DND-41 (cell line): ENCODE measurements at regions not wholly inside any gene's neighbourhood (a gene's known extent, or its start where the extent isn't known, plus 50 kb on each side); places are given as distances from the start of the nearest gene placed in this dataset.

Source experiments
- ATAC-seq: fragments of 200-7000 bp; cut with Tn5 transposase; 3 replicates; pipeline ENCODE4 v1.9.1; 2021; ENCODE audit warnings: low read depth; ENCODE audit not compliant: insufficient read depth
- DNase-seq: peaks from one replicate; pipeline ENCODE4 v3.0.0-alpha.2; 2020
- H2AFZ ChIP-seq: 2 replicates; pipeline ENCODE4 v1.6.0; 2012; ENCODE audit warnings: low read depth, low read length
- H3K27ac ChIP-seq: 2 replicates; pipeline ENCODE4 v1.5.1; 2012; ENCODE audit warnings: low read length, inconsistent platforms
- H3K27me3 ChIP-seq: fragments of 200-600 bp; sonication (generic); 2 replicates; pipeline ENCODE4 v1.6.0; 2012; ENCODE audit warnings: low read length, mild to moderate bottlenecking, inconsistent platforms; ENCODE audit not compliant: insufficient read depth, poor library complexity
- H3K36me3 ChIP-seq: 2 replicates; pipeline ENCODE4 v1.5.1; 2012; ENCODE audit warnings: low read length, inconsistent platforms; ENCODE audit not compliant: insufficient read depth
- H3K4me1 ChIP-seq: 2 replicates; pipeline ENCODE4 v1.5.1; 2012; ENCODE audit warnings: mild to moderate bottlenecking, low read length; ENCODE audit not compliant: insufficient read depth
- H3K4me2 ChIP-seq: 2 replicates; pipeline ENCODE4 v1.6.0; 2012; ENCODE audit warnings: mild to moderate bottlenecking, moderate library complexity, low read length, inconsistent platforms; ENCODE audit not compliant: insufficient read depth
- H3K4me3 ChIP-seq, 2 experiments: fragments of 200-600 bp in 1 of 2; shearing (Covaris generic) in 1 of 2; 2 replicates each; pipeline ENCODE4 v1.5.1; 2012 to 2016; ENCODE audit warnings: inconsistent platforms in 2 of 2, low read length in 2 of 2, mild to moderate bottlenecking in 2 of 2, low read depth in 1 of 2, moderate library complexity in 1 of 2
- H3K79me2 ChIP-seq: 2 replicates; pipeline ENCODE4 v1.6.0; 2012; ENCODE audit warnings: low read length, inconsistent platforms; ENCODE audit not compliant: insufficient read depth
- H3K9ac ChIP-seq: 2 replicates; pipeline ENCODE4 v1.6.0; 2012; ENCODE audit warnings: low read depth, mild to moderate bottlenecking, inconsistent platforms, low read length, moderate library complexity
- H3K9me3 ChIP-seq: 2 replicates; pipeline ENCODE4 v1.5.1; 2012; ENCODE audit warnings: low read length, moderate library complexity, mild to moderate bottlenecking, inconsistent platforms; ENCODE audit not compliant: insufficient read depth, severe bottlenecking
- H4K20me1 ChIP-seq: 2 replicates; pipeline ENCODE4 v1.6.0; 2012; ENCODE audit warnings: low read length; ENCODE audit not compliant: insufficient read depth
- CTCF ChIP-seq: IDR thresholded peaks from 2 replicates; pipeline ENCODE4 v1.5.1; 2012; ENCODE audit warnings: borderline replicate concordance, low read length, moderate library complexity, mild to moderate bottlenecking; ENCODE audit not compliant: poor library complexity, severe bottlenecking; ENCODE audit errors: extremely low read depth
- EZH2 ChIP-seq: IDR thresholded peaks from 3 replicates; pipeline ENCODE4 v1.6.1; 2012; ENCODE audit warnings: borderline replicate concordance, low read depth, mild to moderate bottlenecking, moderate library complexity, low read length, inconsistent platforms; ENCODE audit not compliant: severe bottlenecking

GRCh38 chr18:31232775-31233424, 70.2 kb upstream of the DSC1 start:
- H3K4me2 ChIP-seq, result no peak overlapping the region
- no peaks in the 10 kb centered on the region for H3K79me2 ChIP-seq
- H3K9ac ChIP-seq, result no peak overlapping the region
- H4K20me1 ChIP-seq, result no peaks in the 10 kb centered on the region
- no peak overlapping the region for H3K4me3 ChIP-seq
- no peak overlapping the region for H2AFZ ChIP-seq
- ATAC-seq (no peak), DNase-seq (no peak)
- H3K36me3 ChIP-seq, result no peaks in the 10 kb centered on the region
- no peaks in the 10 kb centered on the region for H3K27me3 ChIP-seq
- no peak overlapping the region for H3K27ac ChIP-seq
- no peaks in the 10 kb centered on the region for H3K4me1 ChIP-seq
- TF ChIP-seq CTCF, result no peak
- no peak for TF ChIP-seq EZH2
- H3K9me3 ChIP-seq, result no peaks in the 10 kb centered on the region

GRCh38 chr18:31233621-31234275, 71.1 kb upstream of the DSC1 start:
- H3K4me2 ChIP-seq, result no peak overlapping the region

GRCh38 chr18:31235856-31236255, 73.2 kb upstream of the DSC1 start:
- Histone ChIP-seq H3K36me3 (no peaks in the 10 kb centered on the region), H3K9ac (no peak overlapping the region), H3K4me1 (no peaks in the 10 kb centered on the region), H3K27me3 (no peaks in the 10 kb centered on the region), H3K4me3 (no peak overlapping the region), H4K20me1 (no peaks in the 10 kb centered on the region), H3K4me2 (no peak overlapping the region), H3K9me3 (no peaks in the 10 kb centered on the region), H3K79me2 (no peaks in the 10 kb centered on the region), H2AFZ (no peak overlapping the region), H3K27ac (no peak overlapping the region)
- no peak for DNase-seq
- TF ChIP-seq EZH2, result no peak
- no peak for TF ChIP-seq CTCF
- ATAC-seq, result no peak

More at GRCh38 chr18:31233621-31234275, 71.1 kb upstream of the DSC1 start:
- H3K9ac ChIP-seq, result no peak overlapping the region
- H3K27ac ChIP-seq, result no peak overlapping the region
- no peak overlapping the region for H3K4me3 ChIP-seq
- no peak for TF ChIP-seq CTCF
- no peak for TF ChIP-seq EZH2
- no peak overlapping the region for H2AFZ ChIP-seq
- H3K4me1 ChIP-seq, result no peaks in the 10 kb centered on the region
- H3K36me3 ChIP-seq, result no peaks in the 10 kb centered on the region
- ATAC-seq (no peak), DNase-seq (no peak)
- no peaks in the 10 kb centered on the region for H3K27me3 ChIP-seq
- H3K79me2 ChIP-seq, result no peaks in the 10 kb centered on the region
- no peaks in the 10 kb centered on the region for H3K9me3 ChIP-seq
- H4K20me1 ChIP-seq, result no peaks in the 10 kb centered on the region
